Mucosa of descending colon (tissue), 3 donors: ENCODE measurements at regions not wholly inside any gene's neighbourhood (a gene's known extent, or its start where the extent isn't known, plus 50 kb on each side); places are given as distances from the start of the nearest gene placed in this dataset.

Source experiments
- ATAC-seq: fragments of 200-7000 bp; cut with Tn5 transposase; one replicate; pipeline ENCODE4 v1.9.1; 2020; ENCODE audit warnings: mild to moderate bottlenecking, moderate library complexity
- DNase-seq, 3 donors: peaks; one replicate each; pipeline ENCODE4 v3.0.0-alpha.2; 2020
- H3K36me3 ChIP-seq: fragments of 200-600 bp; one replicate; pipeline ENCODE4 v1.8.0; 2021; ENCODE audit warnings: low read depth, mild to moderate bottlenecking
- H3K4me1 ChIP-seq: fragments of 200-600 bp; one replicate; pipeline ENCODE4 v1.8.0; 2021; ENCODE audit warnings: low read depth, mild to moderate bottlenecking
- H3K4me3 ChIP-seq: fragments of 200-600 bp; one replicate; pipeline ENCODE4 v1.8.0; 2021; ENCODE audit warnings: mild to moderate bottlenecking
- H3K9me3 ChIP-seq: fragments of 200-600 bp; one replicate; pipeline ENCODE4 v1.8.0; 2021; ENCODE audit warnings: mild to moderate bottlenecking
- intact Hi-C, 2 donors: fragments of 100-400 bp; cut with DNase I in 1 of 2; cut with micrococcal nuclease in 1 of 2; formaldehyde crosslinking; loops; one replicate each; pipeline versions ENCODE4 v1.11.0 to v1.11.1; 2022; cut with DNase I, micrococcal nuclease
- TF ChIP-seq, protein P1 (sequence below): fragments of 200-600 bp; IDR thresholded peaks from one replicate; pipeline ENCODE4 v1.8.0; 2022; ENCODE audit warnings: antibody characterized with exemption, mild to moderate bottlenecking
- donor health status: DM: no; HTN: no; CAD: no; lungs with moderate emphysema.
- donor health status: DM: no; HTN: no; CAD: no.
- donor health status: DM: no; HTN: yes; CAD: no.

DNA sequence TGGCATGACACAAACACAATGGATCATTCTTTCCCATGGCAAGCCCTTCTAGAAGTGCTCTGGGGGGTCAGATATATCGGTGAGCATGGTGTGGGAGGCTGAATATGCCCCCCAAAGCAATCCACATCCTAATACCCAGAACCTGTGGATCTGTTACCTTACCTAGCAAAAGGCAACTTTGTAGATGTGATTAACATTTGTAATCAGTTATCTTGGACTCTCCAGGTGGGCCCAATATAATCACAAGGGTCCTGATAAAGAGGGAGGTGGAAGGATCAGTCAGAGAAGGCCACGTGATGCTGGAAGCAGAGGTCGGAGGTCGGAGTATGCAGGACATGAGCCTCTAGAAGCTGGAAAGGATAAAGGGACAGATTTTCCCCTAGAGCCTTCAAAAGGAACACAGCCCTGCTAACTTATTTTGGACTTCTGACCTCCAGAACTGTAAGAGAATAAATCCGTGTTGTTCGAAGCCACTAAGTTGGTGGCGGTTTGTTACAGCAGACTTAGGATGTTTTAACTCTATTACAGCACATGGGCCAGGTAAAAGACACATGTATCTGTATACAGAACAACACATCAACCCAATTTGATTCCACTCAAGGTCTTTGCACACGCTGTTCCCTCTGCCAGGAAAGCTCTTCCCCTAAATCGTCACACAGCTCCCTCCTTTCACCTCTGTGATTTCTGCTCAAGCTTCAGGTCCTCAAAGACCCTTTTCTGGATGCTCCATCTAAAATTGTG is 115.3 kb downstream of the NOG start:
- Histone ChIP-seq H3K9me3 (no peaks in the 10 kb centered on the region), H3K4me1 (no peaks in the 10 kb centered on the region), H3K4me3 (no peak overlapping the region), H3K36me3 (no peaks in the 10 kb centered on the region)
- intact Hi-C loops: no loop called here
- ATAC-seq (no peak), DNase-seq (no peak)
- TF ChIP-seq, protein P1, sequence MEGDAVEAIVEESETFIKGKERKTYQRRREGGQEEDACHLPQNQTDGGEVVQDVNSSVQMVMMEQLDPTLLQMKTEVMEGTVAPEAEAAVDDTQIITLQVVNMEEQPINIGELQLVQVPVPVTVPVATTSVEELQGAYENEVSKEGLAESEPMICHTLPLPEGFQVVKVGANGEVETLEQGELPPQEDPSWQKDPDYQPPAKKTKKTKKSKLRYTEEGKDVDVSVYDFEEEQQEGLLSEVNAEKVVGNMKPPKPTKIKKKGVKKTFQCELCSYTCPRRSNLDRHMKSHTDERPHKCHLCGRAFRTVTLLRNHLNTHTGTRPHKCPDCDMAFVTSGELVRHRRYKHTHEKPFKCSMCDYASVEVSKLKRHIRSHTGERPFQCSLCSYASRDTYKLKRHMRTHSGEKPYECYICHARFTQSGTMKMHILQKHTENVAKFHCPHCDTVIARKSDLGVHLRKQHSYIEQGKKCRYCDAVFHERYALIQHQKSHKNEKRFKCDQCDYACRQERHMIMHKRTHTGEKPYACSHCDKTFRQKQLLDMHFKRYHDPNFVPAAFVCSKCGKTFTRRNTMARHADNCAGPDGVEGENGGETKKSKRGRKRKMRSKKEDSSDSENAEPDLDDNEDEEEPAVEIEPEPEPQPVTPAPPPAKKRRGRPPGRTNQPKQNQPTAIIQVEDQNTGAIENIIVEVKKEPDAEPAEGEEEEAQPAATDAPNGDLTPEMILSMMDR: no peak

GRCh38 chr17:56710986-56711385 is 117.5 kb downstream of the NOG start:
- no peak for ATAC-seq
- TF ChIP-seq, protein P1: no peak
- Histone ChIP-seq H3K9me3 (no peaks in the 10 kb centered on the region), H3K36me3 (no peaks in the 10 kb centered on the region), H3K4me3 (no peak overlapping the region), H3K4me1 (no peaks in the 10 kb centered on the region)
- no peak for DNase-seq
- intact Hi-C loops: no loop called here

GRCh38 chr17:56715613-56716357 is 117.9 kb downstream of the C17orf67 start:
- intact Hi-C loops: loop anchor here (1.0 to 5.0 kb wide), 2 partner anchors 123 kb away; partner anchors contain the start of gene NOG (in 1 of the 2)
- no peaks in the 10 kb centered on the region for H3K9me3 ChIP-seq
- H3K4me1 ChIP-seq: no peaks in the 10 kb centered on the region
- H3K36me3 ChIP-seq: no peaks in the 10 kb centered on the region
- ATAC-seq (peak; percentile 86), DNase-seq (peak; percentile 57 to 85 (median 64))
- H3K4me3 ChIP-seq: no peak overlapping the region
- TF ChIP-seq, protein P1: peak; percentile 60

DNA sequence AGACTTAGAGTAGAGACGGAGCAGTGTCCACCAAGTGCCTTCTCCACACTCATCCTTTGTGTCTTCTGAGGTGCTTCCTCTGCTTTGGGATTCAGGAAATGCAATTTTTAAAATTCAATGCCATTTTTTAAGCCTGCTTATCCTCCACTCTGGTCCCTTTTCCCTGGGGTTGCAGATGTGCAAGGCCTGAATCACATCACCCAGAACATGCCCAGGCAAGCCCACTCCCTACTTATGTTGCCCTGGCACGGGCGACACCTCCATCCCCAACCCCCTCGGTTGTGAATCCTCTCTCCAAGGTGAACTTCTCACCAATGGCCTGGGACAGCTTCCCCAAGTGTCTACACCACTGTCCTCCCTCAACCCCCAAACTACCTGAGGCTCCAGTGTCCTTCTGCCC is 116.2 kb downstream of the C17orf67 start:
- TF ChIP-seq, protein P1: no peak
- Histone ChIP-seq H3K4me3 (no peak overlapping the region), H3K36me3 (no peaks in the 10 kb centered on the region), H3K9me3 (no peaks in the 10 kb centered on the region), H3K4me1 (no peaks in the 10 kb centered on the region)
- ATAC-seq (no peak), DNase-seq (no peak)
- intact Hi-C loops: loop anchor here in 1 of 2 donors (5.0 kb wide), 1 partner anchor 125 kb away; the partner anchor contains the start of gene NOG

DNA sequence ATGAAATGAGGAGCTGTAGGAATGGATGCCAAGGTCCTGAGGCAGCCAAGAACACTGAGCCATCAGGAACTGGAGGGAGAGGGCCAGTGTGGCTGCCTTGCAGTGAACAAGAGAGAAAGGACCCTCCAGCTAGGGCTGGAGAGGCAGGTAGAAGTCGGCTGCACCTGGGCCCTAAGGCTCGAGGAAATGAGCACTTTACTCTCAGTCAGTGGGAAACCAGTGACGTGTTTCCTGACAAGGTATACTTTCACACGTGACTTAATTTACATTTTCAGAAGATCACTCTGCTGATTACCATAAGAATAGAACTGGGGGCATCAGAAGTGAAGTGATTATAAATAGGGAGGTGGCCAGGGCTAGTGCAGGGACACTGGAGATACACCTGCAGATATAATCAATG is 115.2 kb downstream of the C17orf67 start:
- ATAC-seq (no peak), DNase-seq (no peak)
- no peaks in the 10 kb centered on the region for H3K9me3 ChIP-seq
- H3K36me3 ChIP-seq: no peaks in the 10 kb centered on the region
- TF ChIP-seq, protein P1: no peak
- H3K4me1 ChIP-seq: no peaks in the 10 kb centered on the region
- H3K4me3 ChIP-seq: no peak overlapping the region
- intact Hi-C loops: loop anchor here in 1 of 2 donors (5.0 kb wide), 1 partner anchor 126 kb away; the partner anchor contains the start of gene NOG
